ENCODE measurements at regions not wholly inside any gene's neighbourhood (a gene's known extent, or its start where the extent isn't known, plus 50 kb on each side); places are given as distances from the start of the nearest gene placed in this dataset.
"Not testable (repeated sequence)": the region's sequence is repeated elsewhere in the genome, so short reads cannot be mapped to it uniquely, and the experiment has no call there.

DNA sequence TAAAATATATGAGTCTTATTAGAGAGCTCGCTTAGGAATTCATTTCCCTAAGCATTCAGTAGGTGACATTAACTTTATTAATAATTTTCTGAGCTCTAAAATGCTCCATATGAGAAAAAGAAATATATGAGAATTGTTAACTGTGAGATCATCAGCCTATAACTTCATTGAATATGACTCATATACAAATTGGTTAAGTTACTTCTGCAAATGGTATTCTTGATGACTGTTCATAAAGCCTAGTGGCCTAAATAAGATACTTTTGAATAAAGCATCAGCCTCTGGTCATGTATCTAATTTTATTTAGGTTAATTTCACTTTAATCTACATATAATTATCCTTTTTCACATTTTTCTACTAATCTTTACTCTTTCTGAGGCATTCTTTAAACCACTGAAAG, 710.2 kb upstream of the ACO1 start:
- no peak for DNase-seq

DNA sequence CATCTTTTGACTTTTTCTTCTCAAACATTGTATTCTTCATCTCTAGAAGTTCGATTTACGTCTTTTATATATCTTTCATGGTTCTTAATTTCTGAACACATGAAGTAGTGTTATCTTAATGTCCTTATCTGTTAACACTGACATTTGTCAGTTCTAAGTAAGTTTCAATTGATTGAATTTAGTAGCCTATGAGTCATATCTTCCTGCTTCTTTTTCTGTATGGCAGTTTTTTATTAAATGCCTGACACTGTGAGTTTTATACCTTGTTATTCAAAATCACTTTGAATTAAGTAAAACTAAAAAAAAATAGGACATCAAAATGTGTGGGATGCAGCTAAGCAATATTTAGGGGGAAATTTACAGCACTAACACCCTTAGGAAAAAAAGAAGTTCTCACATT, 707.0 kb upstream of the ACO1 start:
- no peak for DNase-seq

DNA sequence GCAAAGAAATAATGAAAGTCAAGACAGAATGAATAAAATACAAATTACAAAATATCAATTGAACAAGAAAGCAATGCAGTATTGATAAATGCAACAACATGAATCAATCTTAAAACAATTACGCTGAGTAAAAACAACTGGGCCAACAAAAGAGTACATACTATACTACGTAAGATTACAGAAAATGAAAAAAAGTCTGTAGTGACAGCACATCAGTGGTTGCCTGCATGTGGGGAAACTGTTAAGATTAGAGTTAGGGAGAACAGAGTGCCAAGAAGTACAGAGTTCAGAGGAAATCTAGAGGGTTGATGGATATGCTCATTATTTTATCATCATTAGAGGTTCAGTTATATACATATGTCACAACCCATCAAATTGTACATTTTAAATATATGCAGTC, 706.6 kb upstream of the ACO1 start:
- DNase-seq, result no peak

DNA sequence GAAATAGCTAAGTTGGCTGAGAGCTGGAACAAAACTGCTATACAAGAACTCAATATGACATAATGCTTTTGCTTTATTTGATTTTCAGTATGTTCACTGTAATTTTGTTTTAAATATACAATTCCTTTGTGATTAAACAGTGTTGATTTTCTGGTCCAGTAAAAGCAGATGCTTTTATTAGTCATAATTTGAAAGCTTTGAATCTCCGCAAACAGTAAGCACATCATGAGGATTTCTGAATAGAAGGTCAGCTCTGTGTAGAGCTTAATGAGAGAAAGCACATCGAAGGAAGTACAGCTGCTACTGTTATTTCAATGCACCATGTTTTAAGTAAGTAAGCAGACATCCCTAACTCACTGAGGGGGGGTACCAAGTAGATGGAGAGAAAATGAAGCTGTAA, 701.3 kb upstream of the ACO1 start:
- DNase-seq, result peak; percentile 95

DNA sequence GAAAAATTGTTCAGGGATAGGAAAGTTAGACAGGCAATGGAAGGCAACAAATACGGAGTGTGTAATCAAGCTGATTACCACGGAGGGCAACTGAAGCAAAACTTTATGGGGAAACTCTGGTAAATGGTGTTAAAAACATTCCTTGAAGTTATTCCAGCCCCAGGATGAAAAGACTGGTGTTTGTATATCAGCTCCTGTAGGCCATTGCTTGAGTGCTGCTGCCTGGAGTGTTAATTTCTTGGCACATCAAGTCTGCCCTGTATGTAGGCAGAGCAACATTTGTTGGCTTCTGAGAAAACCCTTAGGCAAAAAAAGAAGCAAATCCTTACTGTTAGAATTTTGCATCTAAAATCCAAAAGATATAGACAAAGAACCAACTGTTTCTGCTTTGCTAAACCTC, 686.5 kb upstream of the ACO1 start:
- DNase-seq, result no peak

DNA sequence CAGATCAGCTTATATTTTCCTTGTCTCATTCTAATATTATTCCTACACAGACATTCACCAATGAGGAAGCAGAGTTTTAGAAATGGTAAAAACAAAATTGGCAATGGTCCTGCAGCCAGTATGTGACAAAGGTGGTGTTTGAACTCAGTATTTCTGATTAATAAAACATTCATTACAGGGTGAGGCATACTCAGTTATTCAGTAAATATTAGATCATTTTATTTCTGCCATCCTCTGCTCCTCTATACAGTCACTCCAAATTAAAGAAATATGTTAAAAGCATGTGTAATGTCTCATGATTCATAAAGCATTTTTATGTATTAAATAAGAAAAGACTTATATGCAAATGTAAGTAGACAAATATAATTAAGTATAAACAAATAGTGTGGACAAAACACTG, 684.6 kb upstream of the ACO1 start:
- DNase-seq, result no peak

DNA sequence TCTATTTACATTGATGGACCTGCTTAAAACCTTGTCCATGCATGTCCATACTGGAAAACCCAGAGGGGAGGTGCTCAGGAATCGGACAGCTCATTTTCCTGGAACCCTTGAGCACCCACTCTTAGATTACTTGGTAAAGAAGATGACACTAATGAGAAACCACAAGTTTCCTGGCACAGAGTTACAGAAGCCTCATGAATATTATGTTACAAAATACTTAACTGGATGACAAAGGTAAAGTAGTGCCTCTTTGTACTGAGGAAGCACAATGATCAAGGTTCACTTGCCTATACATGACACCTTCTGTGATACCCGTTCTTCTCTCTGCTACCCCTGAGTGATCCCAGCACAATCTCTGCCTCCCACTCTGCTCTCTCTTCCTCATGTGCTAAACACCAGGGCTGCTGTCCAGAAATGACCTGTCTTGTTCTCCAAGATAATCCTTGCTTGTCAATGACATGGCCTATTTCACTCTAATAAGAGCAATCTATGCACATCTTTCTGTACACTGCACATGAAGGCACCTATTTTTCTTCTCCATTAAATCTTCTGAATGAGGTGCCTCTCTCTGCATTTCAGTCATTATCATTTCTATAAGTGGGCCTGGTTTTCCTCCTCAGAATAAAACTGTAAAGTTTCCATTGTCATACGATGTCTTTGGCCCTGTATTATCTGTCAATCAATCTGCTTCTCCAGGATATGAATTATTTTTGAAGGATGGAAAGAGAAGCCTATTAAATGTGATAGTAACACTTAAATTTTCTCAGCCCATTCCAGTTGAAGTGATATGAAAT, 684.0 kb upstream of the ACO1 start:
- DNase-seq, result peak; percentile 35

DNA sequence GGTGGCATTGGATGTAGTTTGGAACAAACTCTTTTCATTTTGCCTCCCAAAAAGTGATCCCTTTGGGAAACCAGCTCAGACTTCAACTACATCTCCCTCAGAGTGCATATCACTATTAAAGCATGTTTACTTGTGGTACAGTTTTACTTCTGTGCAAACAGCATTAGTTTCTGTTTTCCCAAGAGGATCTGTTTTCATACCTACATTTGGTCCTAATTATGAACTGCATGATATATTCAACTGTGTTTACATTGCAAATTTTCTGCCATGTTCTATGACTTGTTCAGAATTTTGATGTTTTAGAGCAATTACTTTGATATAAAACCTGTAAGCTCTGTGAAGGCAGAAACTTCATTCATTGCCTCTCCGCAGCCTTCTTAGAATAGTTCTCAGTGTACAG, 681.5 kb upstream of the ACO1 start:
- peak; percentile 94 for DNase-seq

DNA sequence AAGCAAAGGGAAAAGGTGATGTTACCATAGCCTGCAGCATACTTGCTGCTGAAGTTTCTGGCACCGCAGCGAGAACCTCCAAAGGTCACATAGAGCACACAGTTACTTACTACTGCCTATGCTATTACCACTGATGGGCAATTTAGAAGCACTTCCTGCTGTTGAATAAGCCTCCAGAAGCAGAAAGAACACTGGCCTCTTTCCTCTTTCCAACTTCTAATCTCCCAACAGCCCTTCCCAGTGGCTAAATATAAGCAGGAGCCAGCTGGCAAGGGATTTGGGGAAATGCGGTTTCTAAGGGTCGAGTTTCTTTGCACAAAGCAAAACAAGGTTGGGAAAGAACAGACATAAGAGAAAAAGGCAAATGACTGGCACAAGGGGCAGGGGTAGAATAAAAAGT, 669.2 kb upstream of the ACO1 start:
- DNase-seq, result peak; percentile 56

DNA sequence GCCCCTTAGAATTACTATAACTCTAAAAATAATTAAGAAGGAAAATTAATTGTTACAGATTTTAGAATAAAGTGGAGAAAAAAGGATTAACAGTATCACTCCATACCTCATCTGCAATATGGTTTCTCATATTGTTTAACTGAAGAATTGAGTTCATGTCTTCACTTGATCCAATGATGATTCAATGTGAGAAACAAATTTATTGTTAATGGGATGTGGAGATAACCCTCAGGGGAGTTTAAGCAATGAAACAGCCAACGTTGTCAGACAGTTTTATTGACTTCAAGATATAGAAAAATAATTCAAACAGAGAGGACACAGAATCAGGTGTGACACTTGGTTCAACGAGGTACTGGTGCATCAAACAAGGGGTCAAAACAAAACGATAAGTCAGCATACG, 665.2 kb upstream of the ACO1 start:
- no peak for DNase-seq

DNA sequence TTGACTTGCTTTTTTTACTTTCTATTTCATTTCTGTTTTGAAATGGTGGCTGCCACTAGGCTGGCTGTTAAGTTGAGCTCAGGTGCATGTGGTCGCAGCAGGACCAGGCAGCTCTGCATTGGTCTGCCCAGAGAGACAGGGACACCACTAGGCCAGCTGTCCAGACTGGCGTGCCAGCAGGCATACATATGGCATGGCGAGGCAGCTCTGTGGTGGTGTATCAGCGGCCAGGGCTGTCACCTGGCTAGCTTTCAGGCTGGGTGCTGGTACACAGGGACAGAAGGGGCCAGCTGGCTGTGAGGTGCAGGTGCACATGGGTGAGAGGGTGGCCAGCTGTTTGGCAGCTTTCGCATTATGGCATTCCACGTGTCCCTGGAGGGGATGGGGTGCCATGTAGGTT, 654.0 kb upstream of the ACO1 start:
- peak; percentile 18 for DNase-seq

DNA sequence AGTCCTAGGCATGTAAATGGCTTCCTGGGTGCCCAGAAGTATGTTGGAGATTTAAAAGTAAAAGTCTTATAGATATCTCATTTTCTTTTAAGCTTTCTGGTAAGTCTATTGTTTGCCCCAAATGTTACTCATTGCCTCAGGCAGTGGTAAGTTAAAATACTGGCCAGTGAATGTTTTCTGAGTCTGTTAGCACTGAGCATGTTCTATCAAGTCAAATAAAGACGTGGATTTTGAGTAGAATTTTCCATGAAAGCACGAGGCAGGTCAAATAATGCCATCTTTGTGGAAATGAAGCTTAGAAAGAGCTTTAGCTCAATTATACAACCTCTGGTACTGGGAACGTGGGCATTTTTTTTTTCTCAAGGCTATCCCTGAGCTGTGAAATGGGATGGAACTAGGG, 651.3 kb upstream of the ACO1 start:
- peak; percentile 38 for DNase-seq

DNA sequence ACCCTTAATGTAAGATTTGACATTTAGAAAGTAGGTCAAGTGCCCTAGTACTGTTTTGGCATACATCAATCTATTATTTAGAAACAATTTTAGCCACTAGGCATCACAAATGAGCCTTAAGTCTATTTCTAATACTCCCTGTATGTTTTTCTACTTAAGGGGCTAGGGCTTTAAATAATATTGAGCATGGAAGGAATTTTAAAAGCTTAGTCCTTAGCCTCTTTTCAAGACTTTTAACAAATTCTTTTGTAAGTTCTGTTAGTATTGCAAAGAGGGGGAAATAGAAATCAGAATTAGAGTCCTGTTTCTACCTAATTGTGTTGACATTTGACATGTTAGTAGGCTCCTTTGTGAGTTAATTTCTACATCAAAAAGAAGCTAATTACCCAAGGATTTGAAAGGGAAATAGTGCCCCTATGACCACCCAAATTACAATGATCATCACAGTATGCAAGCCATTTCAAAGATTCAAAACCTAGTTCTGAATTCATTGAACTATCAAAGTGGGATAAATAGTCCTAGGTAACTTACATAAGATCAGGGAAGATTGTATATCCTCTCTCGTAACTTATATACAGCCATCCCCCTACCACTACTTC, 647.8 kb upstream of the ACO1 start:
- peak; percentile 87 for DNase-seq

DNA sequence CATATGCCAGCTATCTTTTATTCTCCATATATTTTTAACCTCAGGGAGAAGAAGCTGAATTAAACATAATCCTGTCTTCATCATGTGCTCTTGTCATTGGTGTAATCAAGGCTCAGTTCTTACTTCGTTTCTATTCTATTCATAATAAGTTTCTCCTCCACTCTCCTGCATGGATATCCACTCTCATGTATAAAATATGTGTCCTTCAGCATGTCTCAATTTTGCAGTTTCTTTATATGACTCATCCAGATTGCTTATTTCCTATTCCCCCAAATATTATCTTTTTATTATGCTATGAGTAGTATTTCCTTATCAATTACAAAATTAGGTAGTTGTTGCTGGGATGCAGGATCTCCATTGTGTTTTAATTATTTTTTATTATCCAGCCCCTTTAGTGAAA, 643.7 kb upstream of the ACO1 start:
- no peak for DNase-seq

DNA sequence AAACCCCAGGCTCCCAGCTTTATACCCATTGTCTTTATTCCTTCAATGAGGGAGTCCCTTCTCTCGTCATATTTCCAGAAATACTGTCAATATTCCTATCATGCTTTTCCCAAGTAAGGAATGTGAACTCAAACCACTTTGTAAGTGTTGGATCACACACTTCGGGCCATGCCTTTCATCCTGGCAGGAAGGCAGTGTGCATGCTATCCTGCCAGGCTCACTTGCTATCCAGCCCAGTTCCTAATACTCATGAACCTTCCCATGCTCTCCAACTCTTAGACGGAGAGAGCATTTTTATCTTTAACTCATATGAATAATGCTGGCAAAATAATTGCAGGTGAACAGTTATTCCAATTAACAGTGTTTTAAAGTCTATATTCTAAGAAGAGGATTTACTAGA, 639.9 kb upstream of the ACO1 start:
- no peak for DNase-seq

DNA sequence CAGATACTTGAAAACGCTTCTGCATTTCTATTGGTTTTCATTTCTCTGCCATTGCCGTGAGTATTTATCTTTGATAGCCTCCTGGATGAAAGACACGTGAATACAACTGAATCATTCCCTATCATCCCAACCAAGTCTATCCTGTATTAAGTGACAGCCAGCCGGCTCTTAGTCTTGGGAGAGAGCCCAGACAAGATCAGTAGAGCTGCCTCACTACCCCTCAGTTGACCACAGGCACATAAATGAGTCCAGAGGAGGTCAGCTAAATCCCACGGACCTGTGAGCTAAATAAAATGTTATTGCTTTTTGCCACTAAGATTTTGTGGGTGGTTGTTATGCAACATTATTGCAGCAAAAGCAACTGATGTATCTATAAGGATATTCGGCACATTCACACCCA, 639.0 kb upstream of the ACO1 start:
- no peak for DNase-seq

DNA sequence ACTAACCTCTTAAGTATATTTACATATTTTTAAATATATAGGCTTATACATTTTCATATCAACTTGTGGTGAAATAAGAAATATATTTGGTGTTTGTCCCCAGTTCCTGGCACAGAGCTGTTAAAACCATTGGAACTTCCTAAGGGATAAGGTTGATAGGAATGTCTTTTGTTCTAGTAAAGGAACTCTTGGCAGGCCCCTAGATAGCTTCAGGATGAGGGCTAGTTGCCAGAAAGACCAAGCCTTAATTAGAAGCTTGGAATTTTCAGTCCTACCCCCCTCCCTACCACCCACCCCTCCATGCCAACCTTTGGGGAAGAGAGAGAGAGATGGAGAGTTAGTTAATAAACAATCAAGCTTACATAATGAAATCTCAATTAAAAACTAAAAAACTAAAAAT, 638.6 kb upstream of the ACO1 start:
- DNase-seq, result no peak

DNA sequence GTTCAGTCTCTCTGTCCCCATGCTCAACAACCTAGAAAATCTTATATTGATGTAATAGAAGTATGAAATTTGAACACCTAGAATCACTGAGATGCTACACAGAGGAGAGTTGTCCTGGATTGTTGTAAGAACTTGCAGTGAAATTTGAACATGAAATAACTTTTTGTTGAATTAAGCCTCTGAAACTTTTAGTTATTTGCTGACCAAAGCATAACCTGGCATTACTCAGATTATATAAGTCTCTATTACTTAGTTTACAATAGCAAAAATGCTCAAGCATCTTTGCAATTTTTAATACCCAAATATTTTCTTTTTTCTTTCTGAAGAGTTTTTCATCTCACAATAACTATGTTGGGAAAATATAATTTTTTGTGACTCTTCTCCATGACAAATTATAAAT, 630.7 kb upstream of the ACO1 start:
- DNase-seq, result no peak

DNA sequence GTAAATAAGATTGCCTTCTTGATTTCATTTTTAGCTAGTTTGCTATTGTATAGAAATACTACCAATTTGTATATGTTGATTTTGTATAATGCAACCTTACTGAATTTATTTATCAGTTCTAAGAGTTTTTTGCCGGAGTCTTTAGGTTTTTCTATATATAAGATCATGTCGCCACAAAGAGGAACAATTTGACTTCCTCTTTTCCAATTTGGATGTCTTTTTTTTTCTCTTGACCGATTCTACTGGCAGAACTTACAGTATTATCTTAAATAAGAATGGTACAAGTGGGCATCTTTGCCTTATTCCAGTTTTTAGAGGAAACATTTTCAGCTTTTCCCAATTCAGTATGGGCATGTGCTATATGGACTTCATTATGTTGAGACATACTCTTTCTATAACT, 624.7 kb upstream of the ACO1 start:
- DNase-seq, result no peak

DNA sequence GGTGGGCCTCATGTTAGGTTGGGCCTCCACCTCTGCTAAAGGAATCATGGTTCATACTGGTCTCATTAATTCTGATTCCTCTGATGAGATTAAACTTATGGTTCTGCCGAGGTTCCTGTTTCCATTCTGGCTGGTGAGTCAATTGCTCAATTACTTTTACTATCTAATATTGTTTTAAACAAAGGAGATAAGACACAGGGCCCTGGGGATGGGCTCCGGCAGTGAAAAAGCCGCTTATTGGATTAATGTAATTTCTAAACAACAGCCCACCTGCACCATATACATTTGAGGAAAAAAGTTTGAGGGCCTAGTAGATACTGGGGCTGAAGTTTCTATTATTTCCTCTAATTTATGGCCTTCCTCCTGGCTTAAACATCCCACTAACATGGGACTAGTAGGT, 610.4 kb upstream of the ACO1 start:
- DNase-seq, result not testable (repeated sequence)

DNA sequence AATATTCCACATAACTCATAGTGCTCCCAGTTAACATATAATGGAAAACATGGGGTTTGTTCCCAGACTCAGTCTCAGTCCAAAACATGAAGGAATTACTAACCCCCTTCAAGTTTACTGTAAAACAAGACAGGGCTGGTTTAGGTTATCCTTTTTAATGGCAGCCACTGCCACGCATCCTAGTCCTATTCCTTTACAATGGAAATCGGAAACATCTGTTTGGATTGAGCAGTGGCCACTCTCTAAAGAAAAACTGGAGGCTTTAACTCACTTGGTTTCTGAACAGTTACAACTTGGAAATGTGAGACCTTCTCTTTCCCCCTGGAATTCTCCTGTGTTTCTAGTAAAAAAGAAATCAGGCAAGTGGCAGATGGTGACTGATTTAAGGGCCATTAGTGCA, 609.9 kb upstream of the ACO1 start:
- peak; percentile 90 for DNase-seq

DNA sequence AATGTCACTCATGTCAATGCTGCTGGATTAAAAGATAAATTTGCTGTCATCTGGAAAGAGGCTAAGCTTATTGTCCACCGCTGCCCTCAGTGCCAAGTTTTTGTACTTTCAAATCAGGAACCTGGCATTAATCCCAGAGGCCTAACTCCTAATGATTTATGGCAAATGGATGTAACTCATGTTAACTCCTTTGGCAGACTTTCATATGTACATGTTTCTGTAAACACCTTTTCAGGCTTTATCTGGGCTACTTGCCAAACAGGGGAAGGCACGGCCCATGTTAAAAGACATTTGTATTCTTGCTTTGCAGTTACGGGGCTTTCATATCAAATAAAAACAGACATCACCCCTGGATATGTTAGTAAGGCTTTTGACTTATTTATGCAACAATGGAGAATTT, 608.0 kb upstream of the ACO1 start:
- peak; percentile 97 for DNase-seq

DNA sequence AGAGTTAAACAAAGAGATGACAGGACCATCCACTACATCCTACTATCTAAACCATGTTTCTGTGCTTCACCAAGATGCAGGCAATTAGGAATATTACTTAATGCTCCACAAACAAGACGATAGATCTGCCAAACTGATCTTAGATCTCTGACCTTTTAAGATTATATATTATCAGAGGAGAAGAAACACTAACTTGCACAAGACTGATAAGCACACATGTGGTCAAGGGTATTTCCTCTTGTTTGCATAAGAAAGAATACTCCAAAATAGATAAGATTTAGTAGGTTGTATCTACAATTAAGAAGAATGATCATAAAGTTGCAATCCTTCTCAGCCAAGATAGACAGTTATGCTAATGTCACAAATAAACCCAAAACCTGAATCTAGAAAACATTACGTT, 601.0 kb upstream of the ACO1 start:
- no peak for DNase-seq

DNA sequence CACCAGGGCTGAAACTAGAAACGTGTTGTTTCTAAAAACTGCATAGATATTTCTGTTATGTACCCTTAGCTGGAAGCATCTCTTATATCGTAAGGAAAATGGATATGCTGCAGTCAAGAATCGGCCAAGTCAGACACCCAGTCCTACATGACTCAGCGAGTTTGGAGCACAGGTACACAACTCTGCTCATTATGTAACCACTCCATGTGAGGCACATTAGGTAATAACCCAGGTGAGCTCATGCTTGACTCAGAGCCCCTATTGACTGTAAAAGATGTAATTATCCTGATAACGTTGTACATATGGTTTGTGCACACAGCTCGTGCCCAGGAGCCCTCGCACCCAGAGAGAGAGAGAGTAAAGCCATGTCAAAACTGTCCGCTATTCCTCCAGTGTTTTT, 593.7 kb upstream of the ACO1 start:
- DNase-seq, result peak; percentile 66

DNA sequence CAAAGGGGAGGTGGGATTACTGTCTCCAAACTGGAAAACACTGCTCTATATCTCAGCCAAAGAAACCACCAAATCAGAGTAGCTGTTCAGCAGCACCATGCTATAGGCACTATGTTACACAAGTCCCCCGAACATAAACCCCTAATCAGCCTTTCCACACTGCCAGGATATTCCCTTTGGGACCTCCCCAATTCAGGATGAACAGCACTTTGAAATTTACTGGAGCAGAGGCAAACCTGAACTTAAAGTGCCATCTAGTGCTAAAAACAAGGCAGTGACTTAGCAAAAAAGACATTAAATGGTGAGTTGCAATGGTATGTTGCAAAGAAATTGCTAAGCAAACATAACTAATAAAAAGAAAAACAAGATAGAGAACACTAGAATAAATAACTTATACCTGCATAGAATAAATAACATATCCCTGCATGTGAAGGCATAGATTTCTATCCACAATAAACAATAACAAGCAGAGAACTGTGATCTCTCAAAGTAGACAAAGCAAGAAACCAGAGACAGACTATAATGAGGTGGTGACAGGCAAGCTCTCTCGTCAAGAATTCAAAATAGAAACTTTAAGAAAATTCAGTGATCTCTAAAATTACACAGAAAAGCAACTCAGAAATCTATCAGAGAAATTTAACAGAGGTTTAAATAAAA, 584.4 kb upstream of the ACO1 start:
- peak; percentile 94 for DNase-seq

Measured in NCI-H69 (cell line).